ENCODE measurements at regions not wholly inside any gene's neighbourhood (a gene's known extent, or its start where the extent isn't known, plus 50 kb on each side); places are given as distances from the start of the nearest gene placed in this dataset.

- TF ChIP-seq, protein P1, sequence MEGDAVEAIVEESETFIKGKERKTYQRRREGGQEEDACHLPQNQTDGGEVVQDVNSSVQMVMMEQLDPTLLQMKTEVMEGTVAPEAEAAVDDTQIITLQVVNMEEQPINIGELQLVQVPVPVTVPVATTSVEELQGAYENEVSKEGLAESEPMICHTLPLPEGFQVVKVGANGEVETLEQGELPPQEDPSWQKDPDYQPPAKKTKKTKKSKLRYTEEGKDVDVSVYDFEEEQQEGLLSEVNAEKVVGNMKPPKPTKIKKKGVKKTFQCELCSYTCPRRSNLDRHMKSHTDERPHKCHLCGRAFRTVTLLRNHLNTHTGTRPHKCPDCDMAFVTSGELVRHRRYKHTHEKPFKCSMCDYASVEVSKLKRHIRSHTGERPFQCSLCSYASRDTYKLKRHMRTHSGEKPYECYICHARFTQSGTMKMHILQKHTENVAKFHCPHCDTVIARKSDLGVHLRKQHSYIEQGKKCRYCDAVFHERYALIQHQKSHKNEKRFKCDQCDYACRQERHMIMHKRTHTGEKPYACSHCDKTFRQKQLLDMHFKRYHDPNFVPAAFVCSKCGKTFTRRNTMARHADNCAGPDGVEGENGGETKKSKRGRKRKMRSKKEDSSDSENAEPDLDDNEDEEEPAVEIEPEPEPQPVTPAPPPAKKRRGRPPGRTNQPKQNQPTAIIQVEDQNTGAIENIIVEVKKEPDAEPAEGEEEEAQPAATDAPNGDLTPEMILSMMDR (IDR thresholded peaks at IDR 0.05), result no peak
- no peak for TF ChIP-seq ZNF138 (CRISPR knock-in tag; conservative IDR thresholded peaks at IDR 0.05)
- no peak for TF ChIP-seq MAX (CRISPR knock-in tag; IDR thresholded peaks at IDR 0.05)
- no peak for TF ChIP-seq NFATC4 (CRISPR knock-in tag; IDR thresholded peaks at IDR 0.05)
- TF ChIP-seq SP1 (CRISPR knock-in tag; conservative IDR thresholded peaks at IDR 0.05), result no peak
- TF ChIP-seq ZBTB21 (CRISPR knock-in tag; IDR thresholded peaks at IDR 0.05; ENCODE audit: borderline replicate concordance), result no peak
- no peak for TF ChIP-seq NR3C1 (CRISPR knock-in tag; conservative IDR thresholded peaks at IDR 0.05; ENCODE audit: low read depth)
- TF ChIP-seq, protein P2, sequence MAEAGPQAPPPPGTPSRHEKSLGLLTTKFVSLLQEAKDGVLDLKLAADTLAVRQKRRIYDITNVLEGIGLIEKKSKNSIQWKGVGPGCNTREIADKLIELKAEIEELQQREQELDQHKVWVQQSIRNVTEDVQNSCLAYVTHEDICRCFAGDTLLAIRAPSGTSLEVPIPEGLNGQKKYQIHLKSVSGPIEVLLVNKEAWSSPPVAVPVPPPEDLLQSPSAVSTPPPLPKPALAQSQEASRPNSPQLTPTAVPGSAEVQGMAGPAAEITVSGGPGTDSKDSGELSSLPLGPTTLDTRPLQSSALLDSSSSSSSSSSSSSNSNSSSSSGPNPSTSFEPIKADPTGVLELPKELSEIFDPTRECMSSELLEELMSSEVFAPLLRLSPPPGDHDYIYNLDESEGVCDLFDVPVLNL (CRISPR knock-in tag; IDR thresholded peaks at IDR 0.05; ENCODE audit: borderline replicate concordance, low read depth), result no peak
Measured at GRCh38 chr11:20310137-20310536, 53.4 kb upstream of the HTATIP2 start.

All from WTC11 (cell line).